HG03565 (cell line): ENCODE measurements at regions not wholly inside any gene's neighbourhood (a gene's known extent, or its start where the extent isn't known, plus 50 kb on each side); places are given as distances from the start of the nearest gene placed in this dataset.
"Not testable (repeated sequence)": the region's sequence is repeated elsewhere in the genome, so short reads cannot be mapped to it uniquely, and the experiment has no call there.

ENCODE experiments used
- ATAC-seq: cut with Tn5 transposase; IDR thresholded peaks from one replicate; pipeline ENCODE4 v1.9.1; 2021; ENCODE audit warnings: mild to moderate bottlenecking, moderate library complexity; ENCODE audit not compliant: unreplicated experiment

DNA sequence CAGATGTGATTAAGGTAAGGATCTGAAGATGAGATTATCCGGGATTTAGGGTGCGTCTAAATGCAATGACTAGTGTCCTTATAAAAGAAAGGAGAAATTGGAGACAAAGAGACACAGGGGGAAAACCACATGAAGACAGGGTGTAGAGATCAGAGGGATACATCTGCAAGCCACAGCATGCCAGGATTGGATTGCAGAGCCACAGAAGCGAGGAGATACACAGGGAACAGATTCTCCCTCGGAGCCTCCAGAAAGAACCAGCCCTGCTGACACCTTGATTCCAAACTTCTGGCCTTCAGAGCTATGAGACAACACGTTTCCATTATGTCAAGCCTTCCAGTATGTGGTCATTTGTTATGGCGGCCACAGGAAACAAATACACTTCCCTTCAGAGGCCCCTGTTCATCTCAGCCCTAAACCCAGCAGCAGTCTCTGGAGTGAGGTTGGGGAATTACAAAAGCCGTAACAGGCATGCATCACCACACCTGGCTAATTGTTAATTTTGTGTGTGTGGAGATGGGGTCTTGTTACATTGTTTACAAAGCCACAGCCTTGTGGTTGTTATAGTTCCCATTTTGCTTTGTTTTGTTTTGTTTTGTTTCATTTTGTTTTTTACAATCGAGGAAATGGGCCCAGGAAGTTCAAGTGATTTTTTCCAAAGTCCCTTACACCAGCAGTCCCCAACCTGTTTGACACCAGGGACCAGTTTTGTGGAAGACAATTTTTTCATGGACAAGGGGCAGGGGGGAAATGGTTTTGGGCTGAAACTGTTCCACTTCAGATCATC is 51.6 kb upstream of the LYRM9 start:
- peak; percentile 45 for ATAC-seq

DNA sequence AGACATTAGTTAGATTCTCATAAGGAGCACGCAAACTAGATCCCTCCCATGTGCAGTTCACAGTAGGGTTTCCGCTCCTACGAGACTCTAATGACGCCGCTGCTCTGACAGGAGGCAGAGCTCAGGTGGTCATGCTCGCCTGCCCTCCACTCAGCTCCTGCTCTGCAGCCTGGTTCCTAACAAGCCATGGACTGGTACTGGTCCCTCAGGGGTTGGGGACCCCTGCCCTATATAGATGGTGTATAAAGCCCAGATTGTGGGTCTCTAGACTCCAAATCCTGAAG is 52.1 kb upstream of the LYRM9 start:
- no peak for ATAC-seq

DNA sequence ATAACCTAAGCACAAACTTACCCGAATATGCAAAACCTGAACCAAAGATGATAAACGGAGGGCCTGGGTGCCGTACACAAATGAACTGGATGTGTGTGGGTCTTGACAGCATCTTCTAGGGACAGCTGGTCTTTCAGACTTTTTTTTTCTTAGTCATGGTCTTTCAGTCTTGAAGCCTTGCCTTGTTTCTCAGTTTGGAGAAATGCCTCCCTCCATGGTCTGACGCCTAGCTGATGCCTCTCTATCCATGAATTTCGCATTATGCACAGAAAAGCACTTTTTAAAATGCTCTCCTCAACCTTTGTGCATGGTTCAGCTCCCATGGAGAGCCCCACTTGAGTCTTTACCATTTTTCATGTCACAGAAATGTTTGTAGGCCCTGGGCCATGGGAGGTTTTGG is 52.8 kb upstream of the LYRM9 start:
- ATAC-seq = no peak

DNA sequence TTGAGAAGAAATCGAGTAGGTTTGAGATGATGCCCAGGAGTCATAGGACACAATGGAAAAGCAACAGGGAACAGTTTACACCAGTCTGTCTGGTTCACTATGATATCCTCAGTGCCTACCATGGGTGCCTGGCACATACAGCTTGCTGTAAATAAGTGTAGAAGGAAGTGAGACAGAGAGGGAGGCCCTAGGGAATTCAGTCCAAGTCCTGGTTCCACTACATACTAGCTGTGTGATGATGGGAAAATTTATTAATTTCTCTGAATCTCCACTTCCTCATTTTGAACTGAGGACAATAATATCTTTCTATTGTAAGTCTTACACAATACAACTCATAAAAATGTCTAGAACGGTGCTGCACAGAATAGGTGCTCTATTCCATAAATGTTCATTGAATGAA is 53.3 kb upstream of the LYRM9 start:
- ATAC-seq = no peak

DNA sequence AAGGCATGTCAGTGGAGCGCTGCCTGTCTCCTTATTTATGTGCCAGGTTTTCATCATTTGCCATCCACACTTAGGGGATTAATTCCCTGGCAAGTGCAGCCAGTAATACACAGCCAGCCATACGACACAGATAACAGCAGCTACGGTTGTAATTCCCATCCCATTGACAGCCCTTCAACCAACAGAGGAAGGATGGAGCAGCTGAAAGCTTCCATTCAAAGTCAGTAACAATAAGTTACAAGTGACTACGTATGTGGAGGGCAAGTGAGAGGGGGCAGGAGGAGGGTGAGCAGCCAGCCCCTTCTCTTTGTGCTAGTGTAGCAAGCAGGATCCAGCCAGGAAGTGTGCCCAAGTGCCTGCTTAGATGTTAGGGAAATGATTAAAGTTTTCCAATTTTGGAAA is 53.8 kb upstream of the LYRM9 start:
- ATAC-seq = no peak

DNA sequence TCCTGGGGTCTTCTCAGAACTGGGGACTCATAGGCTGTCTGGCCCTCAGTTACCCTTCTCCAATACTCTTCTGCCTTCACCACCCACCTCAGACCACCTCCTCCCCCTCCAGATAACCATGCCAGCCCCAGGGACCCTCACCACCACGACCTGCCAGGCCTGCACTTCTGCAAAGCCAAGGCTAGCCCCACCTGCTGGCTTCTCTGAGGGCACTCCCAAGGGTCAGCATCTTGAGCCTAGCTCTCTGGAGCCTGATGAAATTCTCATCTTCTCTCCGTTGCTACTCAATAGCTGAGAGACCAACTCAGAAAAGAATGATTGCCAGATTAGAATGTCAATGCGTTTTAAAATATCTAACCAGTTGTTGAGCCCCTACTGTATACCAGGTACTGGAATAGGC is 56.1 kb upstream of the LYRM9 start:
- ATAC-seq = no peak

DNA sequence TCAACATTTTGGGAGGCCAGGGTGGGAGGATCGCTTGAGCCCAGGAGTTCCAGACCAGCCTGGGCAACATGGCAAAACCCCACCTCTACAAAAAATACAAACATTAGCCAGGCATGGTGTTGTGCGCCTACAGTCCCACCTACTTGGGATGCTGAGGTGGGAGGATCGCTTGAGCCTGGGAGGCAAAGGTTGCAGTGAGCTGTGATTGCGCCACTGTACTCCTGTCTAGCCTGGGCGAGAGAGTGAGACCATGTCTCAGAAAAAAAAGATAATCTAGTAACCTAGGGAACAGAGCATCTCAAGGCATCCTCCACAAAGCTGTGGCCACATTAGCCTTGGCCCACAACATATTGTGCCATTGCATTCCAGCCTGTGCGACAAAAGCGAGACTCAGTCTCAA is 57.1 kb upstream of the LYRM9 start:
- not testable (repeated sequence) for ATAC-seq

DNA sequence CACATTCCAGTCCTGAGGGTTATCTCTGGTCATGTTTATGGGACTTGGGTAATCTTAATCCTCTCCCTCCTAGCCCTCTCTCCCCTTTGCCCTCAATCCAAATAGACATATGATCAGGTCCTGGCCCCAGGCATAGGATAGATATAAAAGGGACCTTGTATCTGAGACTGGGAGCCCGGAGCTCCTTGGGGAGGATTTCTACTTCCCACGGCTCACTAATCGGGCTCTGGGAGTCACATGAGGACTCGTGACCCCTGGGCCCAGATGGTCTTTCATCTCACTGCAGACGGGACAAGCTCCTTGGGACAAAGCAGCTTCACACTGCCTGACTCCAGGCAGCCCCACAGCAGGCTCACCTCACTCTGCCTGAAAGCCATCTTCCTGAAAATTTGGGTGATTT is 57.8 kb upstream of the LYRM9 start:
- ATAC-seq = no peak

DNA sequence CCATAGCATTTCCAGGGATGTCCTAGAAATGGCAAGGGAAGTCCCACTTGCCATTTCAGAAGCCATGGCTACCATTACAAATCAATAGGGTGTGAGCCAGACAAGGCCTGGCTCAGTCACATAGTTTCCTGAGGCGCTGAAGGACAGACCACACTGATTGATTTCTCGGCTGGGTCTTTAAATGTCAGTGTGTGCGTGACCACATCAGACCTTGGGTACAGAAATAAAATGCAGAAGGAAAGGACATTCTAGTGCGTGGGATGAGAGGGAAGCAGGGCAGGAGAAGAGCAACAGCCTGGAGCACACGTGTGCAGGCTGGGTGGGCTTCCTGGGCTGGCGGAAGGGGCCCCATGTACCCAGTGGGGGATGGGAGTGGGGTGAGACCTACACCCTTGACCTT is 58.7 kb upstream of the LYRM9 start:
- no peak for ATAC-seq

DNA sequence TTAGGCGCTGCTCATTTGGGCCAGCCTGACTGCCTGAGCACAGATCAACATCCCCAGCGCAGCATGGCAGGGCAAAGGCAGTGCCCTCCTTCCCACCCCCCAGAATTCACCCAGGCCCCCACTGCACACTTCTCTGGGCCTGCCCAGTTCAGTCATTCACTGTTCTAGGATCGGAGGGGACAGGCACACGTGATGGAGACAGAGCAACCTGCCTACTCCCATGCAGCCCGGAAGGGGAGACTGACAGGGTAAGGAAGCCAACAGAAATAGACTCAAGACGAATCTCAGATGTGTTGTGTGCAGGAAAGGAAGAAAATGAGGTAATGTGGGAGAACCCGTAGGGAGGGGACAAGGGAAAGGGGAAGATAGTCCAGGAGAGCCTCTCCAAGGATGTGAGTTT is 59.2 kb upstream of the LYRM9 start:
- no peak for ATAC-seq

DNA sequence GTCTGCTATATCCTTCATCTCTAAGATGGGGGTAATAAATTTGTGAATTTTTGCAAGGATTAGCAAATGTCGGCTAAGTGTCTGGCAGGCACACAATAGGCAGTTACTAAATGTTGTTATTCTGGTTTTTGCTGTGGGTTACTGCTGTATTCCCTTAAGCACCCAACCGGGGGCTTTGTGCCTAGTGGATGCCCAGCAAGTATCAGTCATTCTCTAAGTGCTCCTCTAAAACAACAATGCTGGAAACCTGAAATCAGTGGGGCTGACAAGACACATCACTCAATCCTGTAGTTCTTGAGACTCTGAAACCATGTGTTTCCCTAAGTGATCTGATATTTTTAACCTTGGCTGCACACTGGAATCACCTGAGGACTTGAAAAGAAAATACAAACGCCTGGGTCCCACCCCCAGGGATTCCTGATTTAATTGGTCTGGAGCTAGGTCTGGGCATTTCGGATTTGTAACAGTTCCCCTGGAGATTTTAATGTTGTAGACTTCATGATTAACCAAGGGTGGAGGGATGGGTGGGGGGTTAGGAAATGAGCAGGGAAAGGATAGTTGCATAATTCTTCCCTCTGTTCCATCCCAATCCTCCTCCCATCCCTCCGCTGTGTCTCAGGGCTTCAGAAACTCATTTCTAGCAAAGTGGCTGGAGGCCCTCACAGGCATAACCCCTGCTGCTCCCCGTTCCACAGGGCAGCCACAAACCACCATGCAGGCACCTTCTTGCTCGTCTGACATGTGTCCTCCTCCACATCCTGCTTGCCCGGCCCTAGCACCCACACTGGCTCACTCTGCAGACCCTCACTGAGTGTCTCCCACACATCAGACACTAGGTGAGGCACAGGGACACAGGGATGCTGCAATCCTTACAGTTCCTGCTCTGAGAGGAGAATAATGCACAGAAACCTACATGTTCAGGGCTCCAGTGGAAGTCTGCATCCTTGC is 61.7 kb upstream of the LYRM9 start:
- ATAC-seq = no peak

DNA sequence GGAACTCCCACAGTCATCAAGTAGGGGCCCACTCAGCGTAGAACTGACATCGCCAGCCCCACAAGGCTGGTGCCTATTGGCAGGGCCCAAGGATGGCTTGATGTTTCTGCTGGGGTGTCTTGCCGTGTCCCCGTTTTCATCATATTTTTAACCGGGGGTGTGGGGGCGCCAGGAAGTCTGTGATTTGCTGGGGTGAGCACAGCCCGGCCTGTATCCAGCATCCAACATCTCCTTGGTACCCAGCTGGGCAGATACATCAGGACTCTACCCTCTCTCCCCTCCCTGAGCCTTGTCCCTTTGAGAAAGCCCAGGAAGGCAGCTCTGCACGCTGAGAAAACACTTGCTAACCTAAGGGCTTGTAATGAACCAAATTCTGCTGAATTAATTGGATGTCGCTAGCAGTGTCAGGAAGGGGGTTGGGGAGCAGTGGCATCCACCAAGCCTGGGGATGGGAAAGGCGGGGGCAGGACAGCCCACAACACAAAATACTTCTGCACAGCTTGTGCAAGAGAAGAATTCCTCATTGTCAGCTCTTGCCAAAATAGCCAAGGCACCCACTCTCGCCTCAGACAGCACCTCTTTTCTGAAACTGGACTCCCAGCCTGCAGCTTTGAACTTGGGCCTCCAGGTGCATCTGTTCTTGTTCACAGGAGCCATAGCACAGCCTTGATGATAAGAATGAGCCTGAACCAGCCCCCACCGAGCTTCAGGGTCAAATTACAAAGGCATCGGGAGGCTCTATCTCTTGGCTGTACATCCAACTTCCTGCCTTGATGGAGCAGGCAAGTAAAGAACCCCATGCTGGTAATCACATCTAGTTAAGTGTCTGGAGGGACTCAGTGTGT is 63.7 kb upstream of the LYRM9 start:
- ATAC-seq = no peak

DNA sequence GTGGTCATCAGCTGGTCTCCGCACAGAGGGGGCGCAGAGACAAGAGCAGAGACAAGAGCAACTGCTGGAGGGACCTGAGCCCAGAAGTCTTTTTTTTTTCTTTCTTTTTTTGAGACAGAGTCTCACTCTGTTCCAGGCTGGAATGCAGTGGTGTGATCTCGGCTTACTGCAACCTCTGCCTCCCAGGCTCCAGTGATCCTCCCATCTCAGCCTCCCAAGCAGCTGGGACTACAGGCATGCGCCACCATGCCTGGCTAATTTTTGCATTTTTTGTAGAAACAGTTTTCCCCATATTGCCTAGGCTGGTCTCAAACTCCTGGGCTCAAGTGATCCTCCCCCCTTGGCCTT is 64.3 kb upstream of the LYRM9 start:
- ATAC-seq = not testable (repeated sequence)

DNA sequence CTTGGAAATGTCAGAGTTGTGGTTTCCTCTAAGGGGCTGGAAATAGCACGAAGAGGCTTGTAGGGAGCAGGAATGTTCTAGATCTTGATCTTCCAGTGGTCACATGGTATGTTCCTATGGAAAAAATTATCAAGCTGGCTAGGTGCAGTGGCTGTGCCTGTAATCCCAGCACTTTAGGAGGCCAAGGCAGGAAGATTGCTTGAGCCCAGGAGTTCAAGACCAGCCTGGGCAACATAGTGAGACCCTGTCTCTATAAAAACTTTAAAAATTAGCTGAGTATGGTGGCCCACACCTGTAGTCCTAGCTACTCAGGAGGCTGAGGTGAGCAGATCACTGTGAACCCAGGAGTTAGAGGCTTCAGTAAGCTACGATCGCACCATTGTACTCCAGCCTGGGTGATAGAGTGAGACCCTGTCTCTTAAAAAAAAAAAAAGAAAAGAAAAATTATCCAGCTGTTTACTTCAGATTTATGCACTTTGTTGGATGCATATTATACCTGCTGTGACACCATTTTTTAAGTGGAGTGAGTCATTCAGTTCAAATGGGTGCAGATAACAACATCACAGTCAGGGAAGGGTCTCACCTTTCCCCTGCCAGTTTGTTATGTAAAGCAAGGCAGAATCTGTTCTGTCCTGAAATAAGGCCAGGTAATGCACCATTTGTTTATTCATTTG is 65.7 kb upstream of the LYRM9 start:
- no peak for ATAC-seq

DNA sequence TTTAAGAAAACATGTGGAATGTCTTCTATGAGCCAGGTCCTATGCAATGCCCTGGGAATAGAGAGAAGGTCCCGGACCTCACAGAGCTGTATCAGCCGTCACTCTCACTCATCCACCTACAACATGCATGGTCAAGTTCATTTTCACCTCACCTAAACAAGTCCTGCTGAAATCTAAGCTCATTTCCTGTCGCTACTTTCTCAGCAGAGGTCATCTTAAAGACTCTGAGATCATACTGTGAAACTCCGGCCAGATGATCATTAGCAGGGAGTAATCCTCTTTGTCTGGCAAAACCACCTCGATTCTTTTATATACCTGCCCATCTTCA is 66.2 kb upstream of the LYRM9 start:
- no peak for ATAC-seq

DNA sequence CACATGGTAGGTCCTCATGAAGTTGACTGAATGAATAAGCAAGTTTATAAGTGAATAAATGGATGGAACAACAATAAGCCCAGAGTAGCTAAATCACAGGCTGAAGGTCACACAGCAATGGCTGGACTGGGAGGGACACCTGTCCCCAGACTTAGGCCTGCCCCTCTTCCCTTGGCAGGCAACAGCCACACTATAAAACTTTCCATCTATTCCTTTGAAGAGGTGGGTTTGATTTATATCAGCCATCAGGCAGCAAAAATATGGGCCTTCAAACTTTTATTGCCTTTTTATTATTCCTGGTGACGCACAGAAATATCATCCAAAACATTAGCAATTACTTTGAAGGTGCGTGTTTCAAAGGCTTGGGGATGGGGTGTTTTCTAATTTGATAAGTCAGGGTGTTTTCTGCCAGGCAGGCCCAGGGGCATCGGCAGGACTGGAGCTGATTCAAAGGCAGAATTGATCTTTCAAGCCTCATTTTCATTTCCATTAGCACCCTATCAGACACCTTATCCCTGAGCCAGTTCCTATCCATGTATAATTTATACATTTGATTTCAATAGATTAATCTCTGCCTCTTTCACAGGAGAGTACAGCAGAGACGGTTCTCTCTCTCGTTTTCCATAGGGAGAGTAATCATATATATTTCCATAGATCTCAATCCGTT is 67.2 kb upstream of the LYRM9 start:
- ATAC-seq = no peak

DNA sequence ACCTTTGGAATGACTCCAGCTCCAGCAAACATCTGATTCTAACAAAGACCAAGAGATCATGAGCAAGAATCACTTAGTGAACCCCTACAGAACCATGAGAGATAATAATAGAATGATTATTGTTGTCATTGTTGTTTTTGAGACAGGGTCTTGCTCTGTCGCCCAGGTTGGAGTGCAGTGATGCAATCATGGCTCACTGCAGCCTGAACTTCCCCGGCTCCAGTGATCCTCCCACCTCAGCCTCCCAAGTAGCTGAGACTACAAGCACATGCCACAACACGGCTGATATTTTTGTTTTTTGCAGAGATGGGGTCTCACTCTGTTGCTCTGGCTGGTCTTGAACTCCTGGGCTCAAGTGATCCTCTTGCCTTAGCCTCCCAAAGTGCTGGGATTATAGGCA is 69.4 kb upstream of the LYRM9 start:
- not testable (repeated sequence) for ATAC-seq

DNA sequence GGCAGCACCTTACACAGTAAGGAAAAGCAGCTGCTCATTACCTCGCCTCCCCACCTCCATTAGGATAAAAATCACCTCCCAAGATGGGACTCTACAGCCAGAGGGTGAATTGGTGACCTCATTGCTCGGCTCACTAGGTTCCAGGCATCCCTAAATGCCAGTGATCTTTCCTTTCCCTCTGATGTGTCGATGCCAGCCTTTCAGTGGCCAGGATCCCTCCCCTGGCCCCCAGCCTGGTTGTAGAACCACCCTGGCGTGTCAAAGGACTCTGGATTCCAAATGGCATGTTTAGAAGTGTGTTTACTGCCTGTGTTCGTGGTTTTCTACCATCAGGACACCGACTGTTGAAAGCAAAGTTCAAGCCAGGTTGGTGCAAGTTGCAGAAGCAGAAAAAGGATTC is 72.1 kb upstream of the LYRM9 start:
- ATAC-seq = no peak

DNA sequence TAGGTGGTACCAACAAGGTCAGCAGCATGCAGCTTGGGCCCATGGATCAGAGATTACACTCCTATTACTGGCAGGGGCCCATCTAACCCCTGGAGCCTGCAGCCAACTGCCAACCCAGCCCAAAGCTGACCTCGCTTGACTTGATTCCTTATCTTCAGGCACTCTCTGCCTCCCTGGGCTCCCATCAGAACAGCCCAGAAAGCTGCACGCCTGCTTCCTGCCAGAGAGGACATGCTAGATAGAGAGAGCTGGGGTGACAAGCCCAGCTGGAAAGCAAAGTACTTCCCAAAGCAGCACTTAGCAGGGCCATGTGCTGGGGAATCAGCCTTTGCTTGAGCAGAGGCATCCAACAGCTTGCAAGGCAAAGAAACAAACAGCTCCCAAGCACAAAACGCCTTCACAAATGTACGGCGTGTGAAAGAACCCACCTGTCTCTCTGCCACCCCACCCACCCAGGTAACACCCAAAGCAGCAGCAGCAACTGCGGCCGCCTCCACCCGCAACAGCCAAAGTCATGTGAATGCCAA is 74.2 kb upstream of the NLK start:
- no peak for ATAC-seq

DNA sequence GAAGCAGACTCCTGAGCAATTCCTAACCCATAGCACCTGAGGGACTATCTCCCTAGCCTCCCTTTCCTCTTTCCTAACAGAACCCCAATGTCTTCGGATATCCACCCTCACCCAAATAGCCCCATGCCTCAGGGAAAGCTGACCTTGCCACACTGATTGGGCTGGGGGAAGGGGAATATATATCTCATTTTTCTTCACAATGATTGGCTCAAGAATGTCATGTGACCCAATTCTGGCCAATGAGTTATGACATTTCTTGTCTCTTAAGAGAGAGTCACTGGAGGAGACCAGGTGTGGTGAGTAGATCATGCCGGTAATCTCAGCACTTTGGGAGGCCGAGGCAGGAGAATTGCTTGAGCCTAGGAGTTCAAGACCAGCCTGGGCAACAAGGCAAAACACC is 71.9 kb upstream of the NLK start:
- ATAC-seq = no peak
